Stimulated activated CD8-positive, alpha-beta memory T cell treated with anti-CD3 and anti-CD28 coated beads, Interleukin-12 subunit alpha, Interleukin-12 subunit beta, amount 100 ng/mL, for 4 hours (primary cell): ENCODE measurements at regions not wholly inside any gene's neighbourhood (a gene's known extent, or its start where the extent isn't known, plus 50 kb on each side); places are given as distances from the start of the nearest gene placed in this dataset.

Source experiments
- DNase-seq: peaks from one replicate; pipeline ENCODE4 v3.0.0-alpha.2; 2020; ENCODE audit warnings: low read depth

- DNase-seq, result no peak
Observed at GRCh38 chr13:29926098-29926476, 75.7 kb upstream of the UBL3 start.

GRCh38 chr13:29925457-29926097 is 75.2 kb upstream of the UBL3 start:
- no peak for DNase-seq

DNA sequence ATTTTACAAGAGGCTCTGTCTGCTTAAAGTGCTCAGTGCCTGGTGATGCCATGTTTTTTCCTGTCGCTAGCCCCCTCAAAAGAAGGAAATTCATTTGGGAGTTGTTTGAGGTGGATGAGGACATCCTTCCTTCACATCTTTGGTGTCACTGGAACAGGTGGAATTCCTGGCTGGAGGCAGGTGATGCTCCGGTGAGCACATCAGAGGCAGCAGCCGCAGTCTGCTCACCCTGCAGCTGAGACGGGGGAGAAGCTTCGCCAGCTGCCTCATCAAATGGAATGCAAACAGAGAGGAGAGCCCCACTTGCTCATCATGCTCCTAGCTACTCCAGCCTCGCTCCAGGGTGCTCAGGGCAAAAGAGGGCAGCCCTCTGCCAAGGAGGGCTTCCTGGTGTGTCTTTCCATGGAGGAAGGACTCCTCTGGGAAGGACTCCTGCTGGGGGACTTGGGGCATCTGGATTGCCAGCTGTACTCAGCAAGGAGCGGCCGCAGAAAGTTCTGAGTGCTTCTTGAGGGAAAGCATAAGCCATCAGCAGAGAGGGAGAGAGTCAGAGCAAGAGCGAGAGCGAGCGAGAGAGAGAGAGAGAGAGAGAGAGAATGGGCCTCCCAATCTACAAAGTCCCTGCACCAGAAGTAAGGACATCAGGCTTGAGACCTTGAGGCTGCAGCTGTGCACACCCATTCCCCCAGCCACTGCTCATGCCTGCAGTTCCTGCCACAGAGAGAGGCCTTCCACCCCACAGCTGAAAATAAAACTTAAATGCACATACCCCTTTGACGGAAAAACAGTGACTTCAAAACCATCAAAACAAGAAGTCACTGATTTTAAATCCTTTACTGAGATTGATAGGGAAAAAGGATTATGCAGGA is 74.3 kb upstream of the UBL3 start:
- DNase-seq, result no peak

DNA sequence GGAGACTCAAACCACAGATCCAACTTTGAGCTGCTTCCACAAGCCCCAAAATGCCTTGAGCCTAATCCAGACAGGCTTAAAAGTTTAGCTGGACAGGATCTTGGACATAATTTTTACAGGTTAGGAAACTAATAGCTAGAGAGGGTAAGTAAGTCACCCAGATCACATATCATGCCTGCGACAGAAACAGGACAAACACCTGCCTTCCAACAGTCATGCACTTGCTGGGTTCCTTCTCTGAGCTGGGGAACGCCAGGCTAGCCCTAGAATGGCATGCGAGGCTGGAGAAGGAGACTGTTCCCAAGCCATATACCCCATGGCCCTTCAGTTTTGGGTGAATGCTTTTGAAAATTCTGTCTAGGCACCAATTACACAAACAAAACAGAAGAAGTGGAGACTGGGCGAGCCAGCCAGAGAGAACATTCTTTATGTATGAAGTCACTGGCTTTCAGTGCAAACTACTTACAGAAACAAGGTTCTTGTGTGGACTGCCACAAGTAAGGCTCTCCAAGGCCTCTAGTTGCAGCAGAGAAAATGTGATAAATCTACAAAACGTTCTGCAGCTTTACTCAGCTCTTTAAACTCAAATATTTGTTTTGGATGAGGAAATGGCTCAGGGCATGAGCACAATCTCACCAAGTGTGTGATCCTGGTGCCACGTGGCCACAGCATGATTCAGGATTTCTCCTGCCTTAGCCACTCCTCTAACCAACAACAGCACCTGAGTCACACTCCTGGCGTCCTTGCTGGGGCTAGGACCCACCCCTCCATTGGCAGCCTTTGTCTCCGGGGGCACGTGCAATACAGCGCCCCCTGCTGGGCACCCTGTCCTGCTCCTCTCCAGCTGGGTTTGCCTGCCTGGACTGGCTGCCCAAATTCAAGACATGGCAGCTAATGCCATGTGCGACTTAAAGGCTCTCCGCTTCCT is 73.4 kb upstream of the UBL3 start:
- peak; percentile 36 for DNase-seq

DNA sequence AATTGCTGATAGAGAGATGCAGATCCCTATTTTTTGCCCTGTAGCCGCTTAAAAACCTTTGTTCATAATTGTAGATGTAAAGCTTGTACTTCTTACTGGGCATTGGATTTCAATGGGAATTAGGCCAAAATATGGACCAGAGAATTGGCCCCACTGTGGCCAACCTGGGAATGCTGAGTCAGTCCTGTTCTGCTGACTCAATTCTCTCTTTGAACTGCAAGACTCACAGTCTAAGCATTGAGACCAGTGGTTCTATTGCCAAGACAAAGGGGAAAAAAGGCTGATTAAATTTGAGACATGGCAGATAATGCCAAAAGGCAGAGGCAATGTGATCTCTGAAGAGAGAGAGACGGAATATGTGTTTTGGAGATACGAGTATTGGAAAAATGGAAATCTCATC is 72.5 kb upstream of the UBL3 start:
- no peak for DNase-seq

DNA sequence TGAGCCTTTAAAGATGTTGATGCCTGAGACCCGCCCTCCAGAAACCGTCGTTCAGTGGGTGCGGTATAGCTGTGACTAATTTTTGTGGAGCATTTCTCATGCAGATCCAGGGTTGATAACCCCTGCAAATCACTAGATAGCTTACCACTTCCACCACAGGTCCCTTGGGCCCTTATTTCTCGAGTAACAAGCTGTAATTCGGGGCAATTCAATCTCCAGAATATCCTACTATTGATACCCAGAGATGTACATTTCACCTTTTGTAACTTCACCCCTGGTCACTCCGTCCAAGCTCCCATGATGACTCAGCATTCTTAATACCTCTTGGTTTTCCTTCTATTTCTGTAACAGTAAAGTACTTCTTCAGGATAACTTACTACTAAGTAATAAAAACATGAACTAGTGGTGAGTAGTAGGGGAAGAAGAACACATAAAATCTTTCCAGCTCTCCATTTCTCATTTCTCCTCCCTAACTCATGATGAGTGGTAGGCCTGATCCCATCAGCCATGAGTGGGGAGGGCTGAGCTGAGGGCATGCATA is 71.9 kb upstream of the UBL3 start:
- no peak for DNase-seq

DNA sequence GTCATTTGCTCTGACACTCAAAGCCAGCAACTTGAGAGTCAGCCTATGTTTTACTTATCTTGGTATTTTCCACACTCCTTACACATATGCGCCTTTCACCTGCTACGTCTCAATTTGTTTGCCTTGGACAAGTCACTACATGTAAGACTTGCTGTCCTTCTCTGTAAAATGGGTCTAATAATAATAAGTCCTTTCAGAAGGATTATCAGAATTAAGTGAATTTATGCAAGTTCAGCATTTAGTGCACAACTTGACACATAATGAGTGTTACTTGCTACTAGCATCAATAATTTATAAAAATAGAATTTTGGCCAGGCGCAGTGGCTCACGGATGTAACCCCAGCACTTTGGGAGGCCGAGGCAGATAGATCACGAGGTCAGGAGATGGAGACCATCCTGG is 71.1 kb upstream of the UBL3 start:
- DNase-seq, result no peak

GRCh38 chr13:29920025-29920643 is 69.7 kb upstream of the UBL3 start:
- DNase-seq, result no peak

DNA sequence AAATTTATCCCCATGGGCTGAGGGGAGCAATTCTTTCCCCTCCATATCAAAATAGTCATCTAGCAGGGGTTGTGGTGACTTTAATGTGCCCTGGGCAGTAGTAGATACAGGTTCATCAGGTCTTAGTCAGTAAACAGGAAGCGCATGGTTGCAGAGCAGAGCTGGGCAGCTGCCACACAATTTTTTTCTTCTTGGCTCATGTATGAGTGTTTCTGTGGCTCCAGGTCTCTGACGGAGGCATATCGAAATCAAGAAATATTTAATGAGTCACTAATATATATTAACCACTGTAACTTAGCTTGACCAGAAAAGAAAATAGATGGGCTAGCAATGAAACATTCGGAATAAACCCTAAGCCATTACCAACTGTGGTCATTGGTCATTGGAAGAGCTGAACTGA is 68.4 kb upstream of the UBL3 start:
- no peak for DNase-seq

DNA sequence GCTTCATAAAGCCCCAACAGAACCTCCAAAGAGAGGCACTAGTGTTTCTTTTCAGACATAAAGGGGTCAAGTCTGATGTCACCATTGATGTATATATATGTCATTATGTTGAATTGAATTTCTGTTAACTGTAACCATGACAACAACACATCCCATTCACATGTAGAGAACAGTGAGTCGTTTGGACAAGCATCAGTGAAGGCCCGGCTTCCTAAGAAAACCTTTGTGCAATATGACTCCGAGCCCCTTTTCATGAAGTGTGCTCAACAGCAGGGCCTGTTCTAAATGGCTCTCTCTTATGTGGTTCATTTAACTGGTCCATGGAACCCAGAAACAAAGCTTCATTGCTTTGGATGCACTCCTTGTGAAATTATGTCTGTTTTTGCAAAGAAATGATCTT is 67.2 kb upstream of the UBL3 start:
- DNase-seq, result no peak

- no peak for DNase-seq
Observed at GRCh38 chr13:29914581-29914980, 64.2 kb upstream of the UBL3 start.

- no peak for DNase-seq
Observed at GRCh38 chr13:29911781-29912418, 61.5 kb upstream of the UBL3 start.

DNA sequence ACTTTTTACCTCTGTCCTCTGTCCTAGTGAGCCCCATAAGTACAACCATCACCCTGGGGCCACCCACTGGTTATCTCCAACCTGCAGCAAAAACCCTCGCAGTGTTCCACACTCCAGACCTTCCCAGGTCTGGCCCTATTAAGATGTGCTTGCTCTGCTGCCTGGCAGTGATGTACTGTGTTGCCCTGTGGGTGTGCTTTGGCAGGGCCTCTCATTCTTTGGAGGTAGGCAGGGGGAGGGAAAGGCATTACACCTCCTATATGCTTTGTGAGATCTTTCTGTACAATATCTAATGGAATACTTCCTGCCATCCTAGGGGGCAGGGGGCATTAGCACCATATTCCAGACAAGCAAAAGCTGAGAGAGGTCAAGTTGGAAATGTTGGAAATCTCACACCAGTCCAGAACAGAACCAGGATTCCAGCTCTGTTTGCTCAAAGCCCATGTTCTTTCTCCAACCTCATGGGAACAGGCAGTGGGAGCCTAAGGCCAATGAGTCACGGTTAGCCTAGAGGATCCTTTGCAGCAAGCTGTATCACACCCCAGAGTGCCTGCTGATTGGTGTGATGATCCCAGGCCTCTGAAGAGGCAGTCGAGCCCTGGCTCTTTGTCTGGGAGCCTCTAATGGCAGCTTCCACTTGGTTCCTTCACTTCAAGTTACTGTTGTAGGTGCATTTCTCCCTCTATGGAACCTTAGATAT is 59.7 kb upstream of the UBL3 start:
- DNase-seq, result no peak

DNA sequence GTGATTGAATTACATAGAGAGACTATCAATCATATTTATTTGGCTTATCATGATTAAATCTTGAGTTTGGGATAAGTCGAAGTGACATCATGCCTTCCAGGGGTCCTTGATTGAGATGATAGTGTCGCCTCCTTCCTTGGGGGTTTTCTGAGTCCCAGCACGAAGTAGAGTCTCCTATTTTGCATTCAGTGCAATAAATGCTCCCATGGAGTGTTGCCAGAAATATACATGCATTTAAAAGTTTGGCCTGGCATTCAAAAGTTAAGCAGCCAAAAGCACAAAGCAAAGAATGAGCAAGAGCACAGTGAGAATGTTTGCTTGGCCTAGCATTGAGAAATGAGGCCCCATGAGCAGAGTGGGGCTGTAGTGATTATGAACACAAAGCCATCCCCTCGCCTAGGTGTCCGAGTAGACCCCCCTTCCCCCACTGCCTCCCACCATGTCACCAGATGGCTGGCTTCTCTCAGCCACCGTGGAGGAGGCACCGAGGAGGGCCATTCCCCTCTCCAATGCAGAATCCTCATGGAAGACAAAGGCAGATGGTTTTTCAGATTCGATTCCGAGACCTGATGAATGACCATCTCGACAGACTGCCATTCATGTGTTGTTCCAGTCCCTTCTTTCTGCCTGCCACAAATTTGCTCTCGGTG is 58.8 kb upstream of the UBL3 start:
- DNase-seq, result no peak

GRCh38 chr13:29908416-29909080 is 58.1 kb upstream of the UBL3 start:
- no peak for DNase-seq

- no peak for DNase-seq
Observed at GRCh38 chr13:29907670-29908069, 57.3 kb upstream of the UBL3 start.

DNA sequence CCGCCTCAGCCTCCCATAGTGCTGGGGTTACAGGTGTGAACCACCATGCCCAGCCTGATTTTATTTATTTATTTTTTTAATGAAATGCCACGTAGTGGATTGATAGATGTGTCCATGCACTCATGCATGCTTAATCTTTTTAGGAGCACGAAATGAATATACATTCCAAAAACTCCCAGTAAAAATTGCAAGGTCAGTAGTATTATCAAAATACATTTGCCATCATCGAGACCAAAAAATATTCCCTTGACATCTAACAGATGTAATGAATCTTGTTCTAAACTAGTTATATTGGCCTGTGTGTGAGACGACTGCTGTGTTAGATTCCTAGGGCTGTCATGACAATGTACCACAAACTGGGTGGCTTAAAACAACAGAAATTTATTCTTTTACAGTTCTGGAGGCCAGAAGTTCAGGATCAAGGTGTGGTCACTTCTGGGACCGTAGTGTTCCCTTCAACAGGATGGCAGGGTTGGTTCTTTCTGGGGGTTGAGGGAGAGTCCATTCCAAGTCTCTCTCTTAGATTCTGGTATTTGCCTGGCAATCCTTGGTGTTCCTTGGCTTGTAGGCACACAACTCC is 56.1 kb upstream of the UBL3 start:
- DNase-seq, result no peak

DNA sequence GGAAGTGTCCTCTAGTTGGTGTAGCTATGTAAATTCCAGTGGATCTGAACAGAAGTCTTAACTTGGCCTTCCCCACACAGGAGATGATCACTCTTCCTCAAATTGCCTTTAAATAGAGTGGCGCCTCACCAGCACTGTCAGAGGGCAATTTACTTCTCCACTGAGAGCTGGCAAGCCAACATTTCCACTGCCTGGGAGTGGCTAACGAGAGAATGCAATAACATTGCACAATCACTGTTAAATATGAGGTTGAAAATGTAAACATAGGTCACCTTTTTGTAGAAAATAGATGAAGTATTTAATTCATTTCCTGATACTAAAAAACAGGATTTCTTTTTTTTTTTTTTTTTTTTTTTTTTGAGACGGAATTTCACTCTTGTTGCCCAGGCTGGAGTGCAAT is 55.4 kb upstream of the UBL3 start:
- DNase-seq, result no peak

DNA sequence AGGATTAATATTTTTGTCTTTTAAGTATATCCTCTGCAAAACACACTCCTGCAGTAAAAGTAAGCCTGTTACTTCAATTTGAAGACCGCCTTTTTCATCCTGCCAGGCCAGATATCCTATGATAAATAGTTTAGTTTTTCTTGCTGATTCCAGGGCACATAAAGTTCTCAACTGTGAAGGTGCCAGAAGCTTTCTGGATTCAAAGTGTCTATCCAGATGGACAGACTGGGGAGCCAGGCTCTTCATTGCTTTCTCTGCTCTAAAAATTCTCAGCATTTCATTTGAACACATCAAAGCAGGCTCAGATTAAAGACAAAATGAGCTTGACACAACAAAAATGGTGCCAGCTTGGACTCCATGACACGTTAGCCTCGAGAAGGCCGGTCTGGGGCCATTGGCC is 53.6 kb upstream of the UBL3 start:
- no peak for DNase-seq
